Fibroblast of the aortic adventitia (primary cell): ENCODE measurements at regions not wholly inside any gene's neighbourhood (a gene's known extent, or its start where the extent isn't known, plus 50 kb on each side); places are given as distances from the start of the nearest gene placed in this dataset.

Source experiments
- DNase-seq: peaks from one replicate; pipeline ENCODE4 v3.0.0-alpha.2; 2010; ENCODE audit warnings: low read depth
- H3K4me3 ChIP-seq: 2 replicates; pipeline ENCODE4 v1.5.1; 2011; ENCODE audit warnings: low read depth, mild to moderate bottlenecking, control low read depth, low read length, moderate library complexity
- CTCF ChIP-seq: IDR thresholded peaks from 2 replicates; pipeline ENCODE4 v1.5.1; 2011; ENCODE audit warnings: mild to moderate bottlenecking, low read length, control low read depth, inconsistent platforms; ENCODE audit not compliant: insufficient read depth

- DNase-seq = no peak
- H3K4me3 ChIP-seq = no peak overlapping the region
- TF ChIP-seq CTCF = no peak
Observed at GRCh38 chr13:79723519-79724024, 242.6 kb downstream of the NDFIP2 start.

- no peak for TF ChIP-seq CTCF
- DNase-seq = peak; percentile 41
Observed at GRCh38 chr13:79722885-79723445, 242.0 kb downstream of the NDFIP2 start.

GRCh38 chr13:79716191-79716590 lies 235.2 kb downstream of the NDFIP2 start:
- H3K4me3 ChIP-seq = no peak overlapping the region
- no peak for DNase-seq
- no peak for TF ChIP-seq CTCF

More at GRCh38 chr13:79722885-79723445, 242.0 kb downstream of the NDFIP2 start:
- H3K4me3 ChIP-seq = no peak overlapping the region

GRCh38 chr13:79711631-79712030 lies 230.7 kb downstream of the NDFIP2 start:
- DNase-seq = no peak
- H3K4me3 ChIP-seq = no peak overlapping the region
- TF ChIP-seq CTCF = no peak

- H3K4me3 ChIP-seq = no peak overlapping the region
- DNase-seq = peak; percentile 63
- no peak for TF ChIP-seq CTCF
Observed at GRCh38 chr13:79710376-79710775, 229.4 kb downstream of the NDFIP2 start.

- DNase-seq = peak; percentile 48
- H3K4me3 ChIP-seq = no peak overlapping the region
- no peak for TF ChIP-seq CTCF
Observed at GRCh38 chr13:79709471-79709870, 228.5 kb downstream of the NDFIP2 start.

GRCh38 chr13:79703772-79704171 lies 222.8 kb downstream of the NDFIP2 start:
- H3K4me3 ChIP-seq = no peak overlapping the region
- no peak for TF ChIP-seq CTCF
- no peak for DNase-seq
